ENCODE measurements at regions not wholly inside any gene's neighbourhood (a gene's known extent, or its start where the extent isn't known, plus 50 kb on each side); places are given as distances from the start of the nearest gene placed in this dataset.

GRCh38 chr22:49709464-49709863 is 118.2 kb downstream of the BRD1 start:
- TF ChIP-seq CTCF (IDR thresholded peaks at IDR 0.05; ENCODE audit: low read length) (no peak), EZH2 (optimal IDR thresholded peaks at IDR 0.05; ENCODE audit: low read depth, low read length) (no peak), EZH2phosphoT487 (IDR thresholded peaks at IDR 0.05; ENCODE audit: low read length) (no peak)

Measured in MM.1S (cell line).